ENCODE measurements at regions not wholly inside any gene's neighbourhood (a gene's known extent, or its start where the extent isn't known, plus 50 kb on each side); places are given as distances from the start of the nearest gene placed in this dataset.

DNA sequence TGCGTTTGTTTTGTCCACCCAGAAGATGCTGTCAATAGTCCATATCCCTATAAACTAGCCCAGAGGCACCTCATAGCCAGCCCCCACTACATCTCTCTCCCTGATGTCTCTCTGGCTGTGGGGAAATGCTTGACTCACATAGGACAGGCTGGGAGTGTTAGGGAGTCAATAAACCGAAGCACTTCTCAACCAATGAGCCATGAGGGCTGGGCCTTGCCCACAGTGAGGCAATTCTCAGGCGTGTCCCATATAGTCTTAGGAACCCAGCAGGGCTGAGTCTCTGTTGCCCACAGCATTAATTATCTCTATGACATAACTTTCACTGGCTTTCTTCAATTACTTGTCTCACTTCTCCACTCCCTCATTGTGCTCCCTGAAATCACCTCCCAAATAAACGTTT lies 387.3 kb upstream of the CDH11 start:
- FAIRE-seq: no peak
- DNase-seq (ENCODE audit: insufficient read length, low spot score): no peak

DNA sequence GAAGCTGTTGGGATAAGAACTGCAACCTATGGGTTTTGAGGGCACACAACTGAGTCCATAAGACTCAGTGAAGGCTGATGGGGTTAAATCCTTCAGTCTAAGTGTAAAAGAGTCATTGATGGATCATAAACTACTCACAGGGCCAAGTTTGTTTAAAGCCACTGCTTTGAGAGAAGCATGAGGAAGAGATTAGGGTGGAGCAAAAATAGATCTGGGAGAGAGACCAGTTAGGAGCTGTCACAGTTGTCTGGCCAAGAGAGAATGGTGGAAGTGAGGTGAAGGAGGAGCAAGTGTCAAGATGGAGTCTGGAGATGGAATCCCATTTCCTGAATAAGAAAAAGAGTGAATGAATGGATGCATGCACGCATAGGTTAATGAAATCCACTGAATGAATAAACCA lies 379.1 kb upstream of the CDH11 start:
- FAIRE-seq: no peak
- DNase-seq (ENCODE audit: insufficient read length, low spot score): no peak

DNA sequence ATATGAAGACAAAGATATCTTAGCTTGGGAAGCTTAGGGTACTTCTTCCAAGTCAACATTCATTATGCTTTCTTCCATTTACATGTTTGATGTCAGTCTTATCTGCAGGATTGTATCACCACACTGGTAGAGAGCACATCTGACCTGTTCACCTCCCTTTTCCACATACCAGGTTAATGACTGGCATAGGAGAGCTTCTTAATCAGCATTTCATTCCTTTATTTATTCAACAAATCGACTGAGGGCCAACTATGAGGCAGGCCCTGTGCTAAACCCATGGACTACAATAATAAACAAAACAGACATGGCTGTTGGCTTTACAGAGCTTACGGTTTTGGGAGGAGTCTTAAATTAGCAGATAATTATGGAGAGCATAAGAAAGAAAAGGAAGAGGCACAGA lies 378.1 kb upstream of the CDH11 start:
- no peak for DNase-seq (ENCODE audit: insufficient read length, low spot score)
- no peak for FAIRE-seq

DNA sequence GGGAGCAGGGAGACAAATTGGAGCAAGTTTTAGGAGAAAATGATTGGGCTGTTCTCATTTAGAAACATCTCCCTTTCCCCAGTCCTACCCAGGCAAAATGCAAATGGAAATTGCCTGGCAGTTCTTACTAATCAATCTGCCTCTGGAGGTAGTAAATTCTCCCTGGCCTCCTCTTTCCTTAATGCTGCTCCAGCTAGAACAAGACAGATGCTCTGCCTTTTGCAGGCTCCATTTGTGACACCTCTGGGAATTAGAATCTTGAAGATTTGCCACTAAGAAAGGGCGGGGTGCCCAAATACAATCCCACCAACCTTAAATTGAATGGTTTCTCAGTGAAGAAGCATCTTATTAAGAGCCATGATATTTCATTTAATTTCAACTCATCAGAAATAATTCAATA lies 377.7 kb upstream of the CDH11 start:
- DNase-seq (ENCODE audit: insufficient read length, low spot score) (no peak), FAIRE-seq (no peak)

DNA sequence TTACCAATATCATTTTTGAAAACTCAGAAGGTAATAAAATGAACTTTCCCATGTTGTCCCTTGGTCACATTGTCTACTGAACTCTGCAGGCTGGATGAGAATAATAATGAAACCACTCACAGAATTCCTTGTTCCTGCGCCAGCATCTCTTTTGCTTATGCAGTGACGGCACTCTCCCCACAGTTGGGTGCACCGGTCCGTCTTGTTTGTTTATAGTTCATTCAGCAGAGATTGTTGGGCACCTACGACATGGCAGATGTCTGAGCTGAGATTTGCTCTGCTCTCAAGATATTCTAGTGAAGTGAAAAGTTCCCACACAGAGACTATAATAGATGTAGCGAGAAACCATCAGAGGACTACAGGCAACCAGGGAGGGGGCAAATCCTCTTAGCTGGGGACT lies 375.7 kb upstream of the CDH11 start:
- FAIRE-seq (no peak), DNase-seq (ENCODE audit: insufficient read length, low spot score) (no peak)

DNA sequence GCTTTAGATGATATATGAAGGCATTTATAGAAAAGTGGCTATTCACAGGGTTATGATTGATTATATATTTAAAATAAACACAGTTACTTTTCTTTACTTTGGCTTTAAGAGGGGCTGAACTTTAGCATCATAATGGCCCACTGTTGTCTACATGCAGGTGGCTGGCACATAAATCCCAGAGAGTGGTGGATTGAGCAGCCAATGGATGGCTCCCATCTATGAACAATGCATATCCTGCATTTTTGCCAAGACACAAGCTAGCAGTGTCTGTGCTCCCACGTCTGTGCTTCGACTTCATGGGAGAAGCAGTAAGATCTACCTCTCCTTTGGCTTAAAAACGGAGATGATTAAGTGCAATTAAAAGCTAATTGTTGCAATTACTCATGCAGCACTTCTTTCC lies 373.2 kb upstream of the CDH11 start:
- FAIRE-seq: no peak
- DNase-seq (ENCODE audit: insufficient read length, low spot score): no peak

DNA sequence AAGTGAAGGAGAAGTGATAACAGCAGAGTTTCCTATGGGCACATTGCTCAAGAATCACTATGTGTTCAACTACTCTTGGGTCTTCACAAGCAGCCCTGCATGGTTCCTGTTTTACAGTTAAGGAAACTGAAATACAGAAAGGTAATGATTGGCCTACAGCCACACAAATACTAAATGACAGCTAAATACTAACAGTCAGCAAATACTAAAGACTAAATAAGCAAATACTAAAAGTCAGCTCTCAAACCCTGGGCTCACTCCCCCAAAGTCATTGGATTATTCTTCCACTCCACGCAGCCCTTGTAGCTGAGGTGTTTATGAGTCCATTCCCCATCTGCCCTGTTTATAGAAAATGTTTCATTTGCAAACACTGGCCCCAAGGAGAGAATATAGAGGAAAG lies 372.7 kb upstream of the CDH11 start:
- DNase-seq (ENCODE audit: insufficient read length, low spot score): no peak
- FAIRE-seq: no peak

DNA sequence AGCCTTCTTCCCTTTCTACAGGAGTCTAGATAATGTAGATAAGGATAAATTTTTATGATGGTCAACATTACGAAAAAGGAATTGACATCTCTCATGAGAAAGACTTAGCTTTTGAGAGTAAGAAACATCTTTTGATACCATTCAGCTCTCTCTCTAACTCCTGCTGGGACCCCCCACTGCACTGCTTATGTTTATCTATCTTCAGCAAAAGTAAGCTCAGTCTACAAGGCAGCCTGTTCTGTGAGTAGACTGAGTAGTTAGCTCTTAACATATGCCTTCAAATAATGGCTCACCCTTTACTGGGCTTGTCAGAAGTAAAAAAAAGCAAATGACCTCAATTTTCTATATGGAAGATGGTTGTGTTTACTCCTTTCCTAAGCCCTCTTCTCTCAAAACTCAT lies 372.2 kb upstream of the CDH11 start:
- FAIRE-seq: no peak

DNA sequence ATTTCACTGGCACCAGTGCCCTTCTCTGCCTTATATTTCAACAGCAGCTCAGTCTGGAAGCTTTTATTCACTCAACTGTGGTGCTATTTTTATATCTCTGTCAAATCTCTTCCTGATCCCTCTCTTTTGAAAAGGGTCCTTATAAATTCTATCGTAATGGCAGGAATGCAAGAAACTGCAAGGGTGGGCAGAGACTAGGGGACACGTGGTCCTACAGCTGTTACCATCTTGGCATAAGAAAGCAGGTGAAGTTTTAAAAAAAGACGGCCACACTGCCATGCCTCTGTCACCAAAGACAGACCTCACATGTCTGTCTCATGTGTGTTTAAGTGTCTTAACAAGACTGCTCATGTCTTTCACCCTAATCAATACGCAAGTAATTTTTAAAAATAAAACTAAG lies 368.4 kb upstream of the CDH11 start:
- no peak for DNase-seq (ENCODE audit: insufficient read length, low spot score)
- no peak for FAIRE-seq

More for the DNA sequence above, 372.2 kb upstream of the CDH11 start:
- no peak for DNase-seq (ENCODE audit: insufficient read length, low spot score)

DNA sequence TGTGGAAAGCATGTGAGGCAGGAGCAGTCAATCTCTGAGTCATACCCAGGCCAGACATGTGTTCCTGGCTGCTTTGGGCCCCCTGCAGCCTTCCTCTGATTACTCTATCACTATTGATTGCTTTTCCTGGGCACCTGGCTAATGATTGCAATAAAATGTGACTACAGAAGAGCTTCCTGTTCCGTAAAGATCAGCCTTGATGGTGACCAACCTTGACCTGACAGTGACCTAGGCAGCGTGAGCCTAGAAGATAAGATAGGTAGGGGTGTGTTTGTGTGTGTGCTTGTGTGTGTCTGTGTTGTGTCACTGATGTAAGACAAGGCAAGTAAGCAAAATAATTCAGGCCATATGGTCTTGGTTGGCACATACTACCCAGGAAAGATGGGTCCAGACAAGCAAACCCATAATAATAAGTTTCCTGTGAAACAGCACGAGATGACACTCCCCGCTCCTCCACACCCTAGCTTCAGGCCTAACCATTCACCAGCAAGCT lies 367.7 kb upstream of the CDH11 start:
- no peak for FAIRE-seq
- DNase-seq (ENCODE audit: insufficient read length, low spot score): no peak

DNA sequence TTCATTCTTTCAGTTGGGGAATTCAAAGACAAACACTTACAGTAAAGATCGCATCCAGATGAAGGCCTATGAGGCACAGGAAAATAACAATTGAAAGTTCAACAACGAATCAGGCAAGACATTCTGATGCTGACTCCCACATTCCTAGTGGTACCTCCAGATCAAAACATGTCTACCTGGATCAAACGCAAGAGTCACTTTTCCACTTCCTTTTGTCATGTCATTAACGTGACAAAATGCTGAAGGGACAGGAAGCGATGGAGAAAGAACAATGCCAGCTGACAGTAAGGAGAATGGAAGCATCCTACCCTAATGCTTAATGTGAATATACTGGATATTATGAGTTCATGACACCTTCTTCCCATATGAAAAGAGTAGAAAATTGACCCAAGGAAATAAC lies 365.4 kb upstream of the CDH11 start:
- DNase-seq (ENCODE audit: insufficient read length, low spot score): no peak

DNA sequence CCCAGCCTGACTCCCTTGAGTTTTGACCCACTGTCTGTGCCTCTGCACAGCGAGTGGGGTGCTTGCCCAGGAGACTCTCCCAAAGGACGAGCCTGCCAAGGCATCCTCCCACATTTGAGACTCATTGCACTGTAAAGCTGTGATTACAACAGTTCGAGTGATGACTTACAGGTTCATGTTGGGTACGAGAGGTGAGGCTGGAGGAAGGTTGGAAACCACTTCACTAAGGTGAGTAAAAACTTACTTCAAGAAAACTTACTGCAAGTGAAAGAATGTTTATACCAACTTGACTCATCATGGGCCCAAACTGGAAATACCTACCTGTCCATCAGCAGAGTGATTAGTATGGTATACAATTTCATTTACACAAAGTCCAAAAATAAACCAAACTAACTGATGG lies 360.1 kb upstream of the CDH11 start:
- no peak for FAIRE-seq
- no peak for DNase-seq (ENCODE audit: insufficient read length, low spot score)

More for the DNA sequence above, 365.4 kb upstream of the CDH11 start:
- FAIRE-seq: no peak

DNA sequence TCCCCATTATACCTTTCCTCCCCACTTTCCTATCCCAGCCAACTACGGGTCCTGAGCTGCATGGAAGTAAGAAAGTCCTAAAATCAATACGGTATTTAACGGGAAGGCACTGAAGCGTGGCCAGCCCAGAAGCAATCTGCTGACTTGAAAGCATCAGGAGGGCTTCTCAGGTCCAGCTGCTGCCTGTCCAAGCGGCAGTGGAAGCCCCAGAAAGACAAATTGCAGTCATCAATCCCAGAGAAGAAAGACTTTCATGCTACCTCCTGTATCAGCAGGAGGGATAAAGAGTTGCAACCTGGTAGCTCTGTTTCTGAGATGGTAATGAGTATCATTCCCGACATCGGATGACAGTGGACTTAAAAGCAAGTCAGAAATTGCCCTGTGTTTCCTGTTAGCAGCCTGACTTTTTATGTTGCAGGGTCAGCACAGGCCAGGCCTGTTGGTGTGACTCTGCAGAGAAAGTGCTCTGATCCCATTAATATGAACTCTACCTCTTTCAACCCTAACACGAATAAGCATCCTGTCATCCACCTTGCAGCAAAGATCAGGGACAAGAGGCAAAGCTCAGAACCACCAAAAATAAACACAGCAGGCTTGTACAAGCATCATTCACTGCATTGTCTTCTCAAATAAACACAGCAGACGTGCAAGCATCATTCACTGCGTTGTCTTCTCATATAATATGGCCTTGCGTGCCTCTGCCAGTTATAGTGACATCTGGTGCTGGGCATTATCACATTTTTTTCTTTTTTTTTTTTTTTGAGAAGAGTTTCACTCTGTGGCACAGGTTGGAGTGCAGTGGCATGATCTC lies 358.6 kb upstream of the CDH11 start:
- FAIRE-seq: no peak
- DNase-seq (ENCODE audit: insufficient read length, low spot score): no peak

DNA sequence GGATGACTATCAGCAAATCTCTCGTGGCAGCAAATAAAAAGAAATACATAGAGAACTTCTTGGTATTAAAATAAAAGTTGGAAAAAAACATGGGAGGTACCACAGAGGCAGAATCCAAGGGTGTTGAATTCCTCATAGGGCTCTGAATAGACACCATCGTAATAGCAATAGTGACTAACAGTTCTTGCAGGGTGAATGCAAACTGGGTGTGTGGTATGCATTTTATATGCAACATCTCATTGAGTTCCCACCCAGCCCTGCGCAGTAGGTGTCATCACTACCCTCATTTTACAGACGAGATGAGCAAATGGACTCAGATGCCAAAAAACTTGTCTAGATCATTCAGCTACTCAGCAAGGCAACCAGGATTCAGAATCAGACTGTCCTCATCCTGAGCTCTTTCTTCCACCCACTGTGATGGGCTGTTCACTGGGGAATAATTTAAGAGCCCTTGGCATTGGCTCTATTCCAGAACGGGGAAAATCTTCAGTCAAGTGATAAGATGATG lies 354.6 kb upstream of the CDH11 start:
- DNase-seq (ENCODE audit: insufficient read length, low spot score): no peak
- no peak for FAIRE-seq

DNA sequence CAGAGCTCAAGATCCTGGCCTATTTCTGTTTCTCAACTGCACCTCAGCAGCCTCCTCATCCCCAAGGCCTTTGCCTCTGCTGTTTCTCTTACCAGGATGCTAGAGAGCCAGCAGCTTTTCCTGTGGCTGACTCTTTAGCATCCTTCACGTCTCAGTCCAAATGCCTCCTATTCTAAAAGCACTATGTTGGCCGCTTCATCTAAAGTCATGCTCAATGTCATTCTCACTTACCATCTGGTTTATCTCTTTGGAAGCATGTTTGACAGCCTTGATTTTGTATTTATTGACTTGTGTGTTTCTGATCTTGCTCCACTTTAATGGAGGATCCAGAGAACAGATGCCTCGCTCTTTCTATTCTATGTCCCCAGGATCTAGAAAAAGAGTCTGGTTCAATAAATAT lies 351.8 kb upstream of the CDH11 start:
- DNase-seq (ENCODE audit: insufficient read length, low spot score) (no peak), FAIRE-seq (no peak)

DNA sequence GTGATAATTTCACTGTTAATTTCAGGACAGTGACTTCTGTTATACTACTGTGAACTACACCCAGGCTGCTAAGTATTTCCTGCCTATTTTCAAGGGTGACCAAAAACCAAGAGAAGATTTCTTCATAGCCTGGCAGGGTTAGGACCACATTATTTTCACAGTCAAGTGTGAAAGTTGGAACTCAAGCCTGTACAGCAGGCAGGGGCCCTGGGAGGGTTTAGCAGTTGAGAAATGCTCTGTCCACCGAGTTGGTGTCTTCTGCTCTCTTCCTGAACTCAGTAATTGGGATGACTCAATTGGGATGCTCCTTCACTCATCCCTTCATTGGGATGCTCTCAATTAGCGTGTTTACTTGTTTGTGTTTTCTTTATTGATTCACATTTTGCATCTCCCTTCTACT lies 347.3 kb upstream of the CDH11 start:
- DNase-seq (ENCODE audit: insufficient read length, low spot score) (no peak), FAIRE-seq (no peak)

DNA sequence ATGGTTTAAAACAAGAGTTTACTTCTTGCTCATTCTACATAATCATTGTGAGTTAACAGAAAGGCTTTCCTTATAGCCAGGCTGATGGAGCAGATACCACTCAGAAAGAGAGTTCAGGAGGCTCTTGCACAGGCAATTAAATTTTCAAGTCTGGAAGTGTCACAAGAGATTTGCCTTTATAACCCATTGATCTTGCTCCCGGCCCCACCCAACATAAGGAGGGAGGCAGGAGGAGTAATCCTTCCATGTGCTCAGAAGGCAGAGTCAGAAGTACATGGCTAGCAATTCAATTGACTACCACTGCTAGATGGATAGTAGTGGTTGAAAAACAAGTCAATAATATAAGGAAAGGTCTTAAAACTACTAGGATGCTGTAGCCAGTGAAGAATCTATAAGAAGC lies 346.3 kb upstream of the CDH11 start:
- FAIRE-seq (no peak), DNase-seq (ENCODE audit: insufficient read length, low spot score) (no peak)

DNA sequence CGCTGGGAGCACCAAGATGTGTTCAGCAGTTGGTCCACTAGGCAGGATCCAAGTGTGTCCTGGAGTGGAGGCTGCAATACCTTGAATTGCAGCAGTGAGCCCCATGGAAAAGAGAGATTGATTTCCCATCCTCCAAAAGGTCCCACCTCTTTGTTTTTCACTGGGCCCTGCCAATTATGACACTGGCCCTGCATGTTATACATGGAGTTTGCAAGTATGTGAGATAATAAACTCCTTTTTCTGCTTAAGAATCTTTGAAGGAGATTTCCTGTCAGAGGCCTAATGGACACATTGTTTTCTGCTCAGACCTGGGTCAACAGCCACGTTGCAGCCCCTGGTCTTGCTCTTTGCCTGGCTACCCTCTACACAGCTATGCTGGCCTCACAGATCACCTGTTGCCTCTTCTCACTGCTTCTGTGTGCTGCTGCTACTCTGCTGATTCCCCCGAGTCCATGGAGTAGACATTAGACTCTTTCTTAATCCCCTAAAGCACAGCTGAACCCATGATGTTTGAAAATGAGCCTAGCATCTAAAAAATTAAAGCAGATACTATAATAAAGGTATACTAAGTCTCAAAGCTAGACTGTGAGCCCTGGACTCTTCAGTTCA lies 341.9 kb upstream of the CDH11 start:
- no peak for DNase-seq (ENCODE audit: insufficient read length, low spot score)
- FAIRE-seq: no peak

DNA sequence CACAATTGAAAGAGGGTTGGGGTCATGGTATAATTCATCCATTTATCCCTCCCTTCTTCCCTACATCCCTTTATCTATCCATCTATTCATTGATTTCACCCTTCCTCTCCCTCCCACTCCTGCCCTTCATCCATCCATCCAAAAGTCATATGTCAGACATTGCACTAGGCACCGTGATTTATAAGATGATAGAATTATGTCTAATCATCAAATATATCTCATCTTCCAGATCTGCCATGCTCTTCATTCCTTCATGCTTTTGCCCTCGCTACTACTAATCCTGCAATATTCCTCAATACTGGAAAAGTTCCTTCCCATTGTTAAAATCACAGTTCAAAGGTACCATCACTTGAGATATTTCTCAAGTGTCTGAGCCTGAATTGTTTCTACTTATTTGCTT lies 335.2 kb upstream of the CDH11 start:
- FAIRE-seq: no peak

DNA sequence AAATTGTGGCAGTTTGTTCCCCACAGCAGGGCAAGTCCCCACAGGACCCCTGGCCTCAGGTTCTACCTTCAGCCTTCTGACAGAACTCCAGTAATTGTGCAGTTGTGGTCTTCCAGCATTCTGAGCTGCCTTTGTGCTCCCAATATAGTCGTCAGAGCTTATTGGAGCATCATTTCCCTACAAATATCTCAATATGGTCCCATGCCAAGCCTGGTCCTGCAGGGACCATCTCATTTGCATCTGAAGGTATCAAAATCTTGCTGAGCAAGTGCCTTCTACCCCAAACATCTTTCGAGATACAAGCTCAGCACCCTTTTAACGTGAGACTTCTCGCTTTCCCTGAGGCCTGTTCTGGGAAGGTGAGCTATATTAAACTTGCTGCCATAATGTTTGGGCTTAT lies 333.9 kb upstream of the CDH11 start:
- no peak for FAIRE-seq

More for the DNA sequence above, 335.2 kb upstream of the CDH11 start:
- no peak for DNase-seq (ENCODE audit: insufficient read length, low spot score)

DNA sequence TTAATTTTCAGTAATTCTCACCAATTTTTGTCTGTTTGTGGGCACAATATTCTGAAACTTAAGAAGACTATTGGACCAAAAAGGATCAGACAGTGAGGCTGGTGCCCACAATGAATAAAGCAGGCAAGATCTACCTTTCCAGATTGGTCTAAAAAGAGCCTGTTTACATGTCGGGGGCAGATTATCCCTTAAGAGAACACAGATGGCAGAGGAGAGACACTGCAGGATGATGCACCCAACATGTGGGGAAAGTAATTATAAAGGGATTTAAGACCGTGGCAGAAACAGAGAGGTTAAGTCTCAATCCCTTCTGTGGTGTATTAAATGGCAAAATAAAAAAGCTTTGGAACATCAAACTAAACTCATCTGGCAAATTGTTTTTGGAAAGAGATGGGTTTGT lies 331.8 kb upstream of the CDH11 start:
- DNase-seq (ENCODE audit: insufficient read length, low spot score) (no peak), FAIRE-seq (no peak)

More for the DNA sequence above, 333.9 kb upstream of the CDH11 start:
- no peak for DNase-seq (ENCODE audit: insufficient read length, low spot score)

DNA sequence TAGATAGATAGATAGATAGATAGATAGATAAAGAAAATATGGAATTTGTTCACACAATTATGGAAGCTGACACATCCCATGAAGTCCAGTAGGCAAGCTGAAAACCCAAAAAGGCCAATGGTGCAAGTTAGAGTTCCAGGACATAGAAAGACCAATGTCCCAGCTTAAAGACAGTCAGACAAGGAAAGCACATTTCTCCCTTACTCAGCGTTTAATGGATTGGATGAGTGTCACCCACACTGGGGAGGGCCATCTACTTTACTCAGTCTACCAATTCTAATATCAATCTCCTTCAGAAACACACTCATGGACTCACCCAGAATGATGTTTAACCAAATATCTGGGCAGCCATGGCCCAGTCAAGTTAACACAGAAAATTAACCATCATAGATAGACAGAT lies 327.7 kb upstream of the CDH11 start:
- no peak for FAIRE-seq

More for the DNA sequence above, 327.7 kb upstream of the CDH11 start:
- no peak for DNase-seq (ENCODE audit: insufficient read length, low spot score)

Data from GM19239 (cell line).